GM12873 (cell line): ENCODE measurements at regions not wholly inside any gene's neighbourhood (a gene's known extent, or its start where the extent isn't known, plus 50 kb on each side); places are given as distances from the start of the nearest gene placed in this dataset.

Experiments
- TF ChIP-seq, protein P1 (sequence below): IDR thresholded peaks from 2 replicates; pipeline ENCODE4 v1.5.1; 2012; ENCODE audit warnings: low read depth, mild to moderate bottlenecking, moderate library complexity, low read length, control low read depth; ENCODE audit not compliant: insufficient read depth; ENCODE audit errors: missing control alignments

DNA sequence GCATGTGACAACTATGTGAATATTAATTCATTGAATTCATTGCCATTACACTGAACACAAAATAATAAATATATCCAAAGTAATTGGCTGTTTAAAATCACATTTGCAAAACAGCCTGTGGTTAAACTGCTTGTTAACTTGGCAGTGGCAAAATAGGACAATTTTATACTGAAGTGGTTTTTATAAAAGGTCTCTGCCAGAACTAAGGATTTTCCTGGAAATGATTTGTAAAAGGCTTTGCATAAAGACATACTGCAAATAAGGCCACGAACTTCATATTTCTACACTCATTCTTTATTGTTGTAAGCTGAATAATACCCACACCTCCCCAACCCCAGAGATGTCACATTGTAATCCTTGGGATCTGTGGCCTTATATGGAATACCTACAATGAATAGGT lies 370.3 kb upstream of the RGMB start:
- TF ChIP-seq, protein P1, sequence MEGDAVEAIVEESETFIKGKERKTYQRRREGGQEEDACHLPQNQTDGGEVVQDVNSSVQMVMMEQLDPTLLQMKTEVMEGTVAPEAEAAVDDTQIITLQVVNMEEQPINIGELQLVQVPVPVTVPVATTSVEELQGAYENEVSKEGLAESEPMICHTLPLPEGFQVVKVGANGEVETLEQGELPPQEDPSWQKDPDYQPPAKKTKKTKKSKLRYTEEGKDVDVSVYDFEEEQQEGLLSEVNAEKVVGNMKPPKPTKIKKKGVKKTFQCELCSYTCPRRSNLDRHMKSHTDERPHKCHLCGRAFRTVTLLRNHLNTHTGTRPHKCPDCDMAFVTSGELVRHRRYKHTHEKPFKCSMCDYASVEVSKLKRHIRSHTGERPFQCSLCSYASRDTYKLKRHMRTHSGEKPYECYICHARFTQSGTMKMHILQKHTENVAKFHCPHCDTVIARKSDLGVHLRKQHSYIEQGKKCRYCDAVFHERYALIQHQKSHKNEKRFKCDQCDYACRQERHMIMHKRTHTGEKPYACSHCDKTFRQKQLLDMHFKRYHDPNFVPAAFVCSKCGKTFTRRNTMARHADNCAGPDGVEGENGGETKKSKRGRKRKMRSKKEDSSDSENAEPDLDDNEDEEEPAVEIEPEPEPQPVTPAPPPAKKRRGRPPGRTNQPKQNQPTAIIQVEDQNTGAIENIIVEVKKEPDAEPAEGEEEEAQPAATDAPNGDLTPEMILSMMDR = no peak

DNA sequence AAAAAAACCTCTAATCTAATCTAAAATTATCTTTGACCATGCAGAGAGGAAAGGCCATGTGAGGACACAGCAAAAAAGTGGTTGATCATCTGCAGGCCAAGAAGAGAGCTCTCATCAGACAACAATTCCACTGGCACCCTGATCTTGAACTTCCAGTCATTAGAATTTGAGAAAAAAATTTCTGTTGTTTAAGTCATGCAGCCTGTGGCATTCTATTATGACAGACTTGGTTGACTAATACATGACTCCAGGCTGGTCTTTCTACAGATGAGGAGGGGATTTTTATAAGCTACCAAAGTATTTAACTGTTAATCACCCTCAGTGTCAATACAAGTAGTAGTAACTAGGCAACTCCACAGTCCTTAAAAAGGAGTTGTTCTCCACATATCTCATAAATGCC lies 358.5 kb upstream of the RGMB start:
- TF ChIP-seq, protein P1 = no peak

DNA sequence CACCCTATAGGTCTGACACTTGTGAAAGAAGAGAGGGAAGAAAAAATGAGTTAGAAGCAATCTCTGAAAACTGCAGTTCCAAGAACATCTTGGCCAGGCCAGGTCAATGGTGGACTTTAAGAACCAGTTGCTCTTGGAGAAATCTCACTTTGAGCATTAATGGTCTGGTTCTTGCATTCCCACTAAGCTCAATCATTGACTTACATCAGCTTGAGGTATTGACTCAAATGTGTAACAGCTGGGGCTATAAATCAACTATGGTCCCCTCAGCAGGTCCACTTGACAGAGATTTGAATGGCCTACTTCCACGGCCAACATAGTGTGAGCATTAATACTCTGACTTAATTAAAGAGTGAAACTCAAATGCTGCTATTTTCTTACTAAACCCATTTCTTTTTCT lies 357.8 kb upstream of the RGMB start:
- TF ChIP-seq, protein P1 = no peak

DNA sequence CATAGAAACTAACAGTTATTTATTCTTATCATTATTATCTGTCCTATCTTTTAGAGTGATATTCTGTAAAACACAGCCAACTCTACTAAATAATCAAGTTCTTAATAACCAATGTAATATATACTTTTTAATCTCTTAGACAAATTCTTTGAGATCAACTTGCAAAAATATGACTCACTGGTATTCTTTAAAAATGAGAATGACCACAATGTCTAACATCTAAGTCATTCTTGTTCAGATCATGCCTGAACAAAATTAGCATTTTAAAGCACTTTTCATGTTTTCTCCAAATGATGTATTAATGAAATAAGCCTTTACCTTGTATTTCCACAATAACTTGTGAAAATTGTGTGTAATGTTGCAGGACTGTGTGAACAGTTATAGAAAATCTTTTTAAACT lies 356.9 kb upstream of the RGMB start:
- TF ChIP-seq, protein P1 = no peak

DNA sequence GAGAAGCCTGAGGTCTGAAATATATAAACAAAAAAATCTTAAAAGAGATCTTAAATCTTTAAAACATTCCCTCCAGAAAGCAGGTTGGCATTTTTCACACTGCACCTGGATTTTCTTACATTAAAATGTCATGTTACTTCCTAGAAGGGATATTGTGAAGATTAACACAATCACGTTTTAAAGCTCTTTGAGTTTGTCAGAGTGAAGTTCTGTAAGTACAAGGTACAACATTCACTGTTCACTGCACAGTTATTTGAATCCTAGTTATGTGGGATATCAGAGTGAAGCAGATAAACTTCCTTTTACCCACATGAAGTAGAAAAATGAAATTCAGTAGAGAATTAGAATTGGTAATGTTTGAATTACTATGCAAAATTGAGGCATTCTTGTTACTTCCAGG lies 353.6 kb upstream of the RGMB start:
- TF ChIP-seq, protein P1 = no peak

DNA sequence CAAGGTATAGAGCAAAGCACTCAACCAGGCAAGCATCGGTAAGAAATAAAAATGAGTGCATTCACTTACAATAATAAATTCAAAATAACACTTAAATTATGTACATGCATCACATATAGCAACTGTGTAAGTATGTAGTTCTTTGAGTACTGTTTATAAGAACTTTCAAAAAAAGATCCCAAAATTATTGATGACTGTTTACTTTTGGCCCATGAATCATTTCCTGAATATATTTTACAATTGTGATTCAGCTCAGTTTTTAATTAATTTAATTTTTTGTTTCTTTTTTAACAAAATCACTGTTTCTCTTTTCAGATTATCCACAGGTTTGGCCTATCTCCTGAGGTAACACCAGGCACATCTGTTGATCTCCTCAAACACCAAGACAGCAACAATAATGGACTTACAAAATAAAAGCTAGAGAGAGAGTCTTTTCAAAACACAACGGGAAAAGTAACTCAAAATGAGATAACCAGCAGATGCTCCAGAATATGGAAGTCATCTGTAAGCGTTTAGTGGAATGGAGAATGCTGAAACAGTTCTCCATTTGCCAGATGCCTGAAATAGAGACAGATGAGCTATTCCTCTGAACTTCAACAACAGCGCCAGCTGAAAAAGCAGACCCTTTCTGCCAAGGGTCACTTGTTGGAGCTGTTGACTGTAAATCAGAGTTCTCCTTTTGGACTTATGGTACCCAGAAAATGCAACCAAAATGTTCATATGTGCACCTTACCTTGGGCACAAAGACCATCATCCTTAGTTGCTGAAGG lies 348.6 kb upstream of the RGMB start:
- TF ChIP-seq, protein P1 = no peak

DNA sequence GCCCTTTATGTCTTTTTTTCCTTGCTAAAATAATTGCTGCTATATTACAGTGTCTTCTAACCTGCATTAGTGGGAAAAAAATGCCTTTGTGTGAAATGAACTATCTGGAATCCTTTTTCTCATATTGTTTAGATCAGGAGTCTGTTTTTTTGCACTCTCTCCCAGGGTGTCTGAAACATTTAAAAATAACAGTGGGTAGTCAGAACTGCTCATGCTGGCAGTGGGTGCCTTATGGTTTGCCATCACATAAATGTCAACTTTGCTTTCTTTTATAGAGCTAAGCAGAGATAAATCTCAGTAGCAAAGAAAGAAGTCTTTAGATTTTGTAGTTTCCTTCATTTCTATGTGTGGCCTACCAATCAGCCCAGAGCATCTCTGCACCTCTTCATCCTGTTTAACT lies 347.8 kb upstream of the RGMB start:
- TF ChIP-seq, protein P1 = no peak
